GM12872 (cell line): ENCODE measurements at regions not wholly inside any gene's neighbourhood (a gene's known extent, or its start where the extent isn't known, plus 50 kb on each side); places are given as distances from the start of the nearest gene placed in this dataset.

Source experiments
- CTCF ChIP-seq: IDR thresholded peaks from 3 replicates; pipeline ENCODE4 v1.5.1; 2011; ENCODE audit warnings: low read depth, mild to moderate bottlenecking, low read length, moderate library complexity; ENCODE audit not compliant: insufficient read depth

- TF ChIP-seq CTCF = no peak
Observed at GRCh38 chr10:57218382-57218781, 857.3 kb upstream of the ZWINT start.

DNA sequence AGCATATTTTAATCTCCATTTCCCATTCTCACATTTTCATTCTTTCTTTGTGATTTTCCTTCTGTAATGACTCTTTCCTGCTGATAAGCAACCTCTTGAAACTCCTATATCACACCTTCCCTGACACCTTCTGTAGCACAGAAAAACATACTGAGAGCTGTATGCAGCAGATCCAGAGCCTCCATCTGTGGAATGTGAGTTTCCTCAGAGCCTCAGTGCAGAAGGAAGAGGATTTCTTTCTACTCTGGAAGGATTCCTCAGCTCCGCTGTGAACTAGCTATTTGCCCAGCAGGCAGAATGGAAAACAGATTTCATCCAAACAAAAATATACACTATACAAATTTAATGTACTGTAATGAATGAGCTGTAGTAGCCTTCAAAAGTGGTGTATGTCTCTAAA is 841.3 kb upstream of the ZWINT start:
- no peak for TF ChIP-seq CTCF

DNA sequence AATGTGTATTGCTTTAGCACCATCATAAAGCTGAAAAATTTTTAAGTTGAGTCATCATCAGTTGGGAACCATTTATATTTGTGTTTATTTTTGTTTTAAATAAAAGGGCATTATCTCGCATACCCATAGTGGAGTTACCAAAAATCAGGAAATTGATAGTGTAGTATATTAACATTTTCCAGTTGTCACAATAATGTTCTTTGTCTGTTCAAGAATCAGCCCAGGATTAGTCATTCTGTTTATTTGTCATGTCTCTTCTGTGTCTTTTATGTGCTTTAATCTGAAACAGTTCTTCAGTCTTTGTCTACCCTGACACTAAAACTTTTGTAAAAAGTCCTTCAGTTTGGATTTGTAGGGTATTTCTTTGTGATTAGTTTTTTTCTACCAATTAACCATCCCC is 827.8 kb upstream of the ZWINT start:
- TF ChIP-seq CTCF = no peak

DNA sequence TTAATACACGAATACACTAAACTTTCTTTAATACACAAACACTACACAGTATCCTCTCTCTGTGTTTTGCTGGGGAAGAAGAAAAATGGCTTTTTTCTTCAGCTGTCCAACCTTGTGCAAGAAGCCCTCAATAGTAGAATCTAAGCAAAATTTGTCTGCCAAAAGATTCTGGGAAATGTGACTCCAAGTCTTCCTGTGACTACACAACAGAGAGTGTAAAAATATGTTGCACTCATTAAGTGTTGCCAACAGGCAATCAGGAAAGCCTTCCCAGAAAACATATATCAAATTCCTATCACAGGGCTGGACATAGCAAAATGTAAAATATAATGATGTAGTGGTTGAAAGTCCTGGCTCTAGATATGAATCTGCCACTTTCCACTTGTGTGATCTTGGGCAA is 825.1 kb upstream of the ZWINT start:
- TF ChIP-seq CTCF = no peak

- TF ChIP-seq CTCF = no peak
Observed at GRCh38 chr10:57169597-57169996, 808.5 kb upstream of the ZWINT start.

- no peak for TF ChIP-seq CTCF
Observed at GRCh38 chr10:57168611-57169240, 807.7 kb upstream of the ZWINT start.

DNA sequence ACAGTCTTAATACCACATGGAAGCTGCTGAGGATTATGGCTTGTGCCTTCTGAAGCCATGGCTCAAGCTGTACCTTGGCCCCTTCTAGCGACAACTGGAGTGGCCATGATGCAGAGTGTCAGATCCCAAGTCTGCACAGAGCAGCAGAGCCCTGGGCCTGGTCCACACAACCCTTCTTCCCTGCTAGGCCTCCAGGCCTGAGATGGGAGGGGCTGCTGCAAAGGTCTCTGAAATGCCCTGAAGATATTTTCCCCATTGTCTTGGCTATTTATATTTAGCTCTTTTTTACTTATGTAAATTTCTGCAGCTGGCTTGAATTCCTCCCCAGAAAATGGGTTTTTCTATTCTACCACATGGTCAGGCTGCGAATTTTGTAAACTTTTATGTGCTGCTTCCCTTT is 804.6 kb upstream of the ZWINT start:
- no peak for TF ChIP-seq CTCF
